Mesothelial cell of epicardium (in vitro differentiated cells): ENCODE measurements at regions not wholly inside any gene's neighbourhood (a gene's known extent, or its start where the extent isn't known, plus 50 kb on each side); places are given as distances from the start of the nearest gene placed in this dataset.

Source experiments
- DNase-seq, 2 experiments: peaks; one replicate each; pipeline ENCODE4 v3.0.0; 2021; ENCODE audit warnings: low spot score in 2 of 2; ENCODE audit not compliant: unreplicated experiment in 2 of 2
- H3K27ac Mint-ChIP-seq: 2 replicates; pipeline ENCODE4 v1.8.0; 2021; ENCODE audit warnings: mixed read lengths
- H3K27me3 Mint-ChIP-seq: 2 replicates; pipeline ENCODE4 v1.8.0; 2021; ENCODE audit warnings: low read depth, mixed read lengths
- H3K36me3 Mint-ChIP-seq: 2 replicates; pipeline ENCODE4 v1.8.0; 2021; ENCODE audit warnings: mixed read lengths
- H3K4me1 Mint-ChIP-seq: 2 replicates; pipeline ENCODE4 v1.8.0; 2021; ENCODE audit warnings: mixed read lengths
- H3K4me3 Mint-ChIP-seq: 2 replicates; pipeline ENCODE4 v1.8.0; 2021; ENCODE audit warnings: mild to moderate bottlenecking, moderate library complexity, mixed read lengths
- H3K9me3 Mint-ChIP-seq: 2 replicates; pipeline ENCODE4 v1.8.0; 2021; ENCODE audit warnings: mixed read lengths
- TF ChIP-seq, protein P1 (sequence below): fragments of 200-600 bp; sonication (generic); IDR thresholded peaks from one replicate; pipeline ENCODE4 v1.5.0; 2021; ENCODE audit warnings: antibody characterized with exemption; ENCODE audit not compliant: unreplicated experiment

DNA sequence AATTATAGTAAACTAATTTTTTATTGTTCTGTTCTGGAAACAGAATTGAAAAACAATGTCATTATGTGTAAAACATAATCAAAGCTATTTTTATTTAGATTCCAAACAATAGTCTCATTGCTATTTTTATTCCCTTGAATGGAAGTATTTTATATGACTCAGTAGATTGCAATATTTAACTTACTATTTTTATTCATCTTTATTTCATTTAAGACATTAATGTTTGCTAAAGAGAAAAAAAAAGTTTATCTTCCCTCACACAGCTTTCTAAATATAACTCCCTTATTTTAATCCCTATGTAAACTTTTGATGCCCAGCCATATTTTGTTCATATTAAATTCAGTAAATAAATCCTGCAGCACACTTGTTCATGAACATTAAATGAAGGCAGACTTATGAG is 622.4 kb downstream of the SLC6A15 start:
- Mint-ChIP-seq H3K4me3 (no peak overlapping the region), H3K27me3 (no peaks in the 10 kb centered on the region), H3K4me1 (peaks cover 24% of the 10 kb centered on the region), H3K9me3 (no peaks in the 10 kb centered on the region), H3K36me3 (no peaks in the 10 kb centered on the region), H3K27ac (no peak overlapping the region)
- TF ChIP-seq, protein P1, sequence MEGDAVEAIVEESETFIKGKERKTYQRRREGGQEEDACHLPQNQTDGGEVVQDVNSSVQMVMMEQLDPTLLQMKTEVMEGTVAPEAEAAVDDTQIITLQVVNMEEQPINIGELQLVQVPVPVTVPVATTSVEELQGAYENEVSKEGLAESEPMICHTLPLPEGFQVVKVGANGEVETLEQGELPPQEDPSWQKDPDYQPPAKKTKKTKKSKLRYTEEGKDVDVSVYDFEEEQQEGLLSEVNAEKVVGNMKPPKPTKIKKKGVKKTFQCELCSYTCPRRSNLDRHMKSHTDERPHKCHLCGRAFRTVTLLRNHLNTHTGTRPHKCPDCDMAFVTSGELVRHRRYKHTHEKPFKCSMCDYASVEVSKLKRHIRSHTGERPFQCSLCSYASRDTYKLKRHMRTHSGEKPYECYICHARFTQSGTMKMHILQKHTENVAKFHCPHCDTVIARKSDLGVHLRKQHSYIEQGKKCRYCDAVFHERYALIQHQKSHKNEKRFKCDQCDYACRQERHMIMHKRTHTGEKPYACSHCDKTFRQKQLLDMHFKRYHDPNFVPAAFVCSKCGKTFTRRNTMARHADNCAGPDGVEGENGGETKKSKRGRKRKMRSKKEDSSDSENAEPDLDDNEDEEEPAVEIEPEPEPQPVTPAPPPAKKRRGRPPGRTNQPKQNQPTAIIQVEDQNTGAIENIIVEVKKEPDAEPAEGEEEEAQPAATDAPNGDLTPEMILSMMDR: no peak
- DNase-seq: no peak

DNA sequence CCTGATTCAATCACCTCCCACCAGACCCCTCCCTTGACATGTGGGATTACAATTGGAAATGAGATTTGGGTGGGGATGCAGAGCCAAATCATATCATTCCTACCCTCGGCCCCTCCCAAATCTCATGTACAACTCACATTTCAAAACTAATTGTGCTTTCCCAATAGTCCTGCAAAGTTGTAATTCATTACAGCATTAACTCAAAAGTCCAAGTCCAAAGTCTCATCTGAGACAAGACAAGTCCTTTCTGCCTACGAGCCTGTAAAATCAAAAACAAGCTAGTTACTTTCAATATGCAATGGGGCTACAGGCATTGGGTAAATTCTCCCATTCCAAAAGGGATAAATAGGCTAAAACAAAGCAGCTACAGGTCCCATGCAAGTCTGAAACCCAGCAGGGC is 634.6 kb downstream of the SLC6A15 start:
- Mint-ChIP-seq H3K4me3 (no peak overlapping the region), H3K27ac (no peak overlapping the region), H3K9me3 (peaks cover 10% of the 10 kb centered on the region), H3K36me3 (peaks cover 2% of the 10 kb centered on the region), H3K27me3 (no peaks in the 10 kb centered on the region), H3K4me1 (peaks cover 6% of the 10 kb centered on the region)
- TF ChIP-seq, protein P1: no peak
- no peak for DNase-seq

DNA sequence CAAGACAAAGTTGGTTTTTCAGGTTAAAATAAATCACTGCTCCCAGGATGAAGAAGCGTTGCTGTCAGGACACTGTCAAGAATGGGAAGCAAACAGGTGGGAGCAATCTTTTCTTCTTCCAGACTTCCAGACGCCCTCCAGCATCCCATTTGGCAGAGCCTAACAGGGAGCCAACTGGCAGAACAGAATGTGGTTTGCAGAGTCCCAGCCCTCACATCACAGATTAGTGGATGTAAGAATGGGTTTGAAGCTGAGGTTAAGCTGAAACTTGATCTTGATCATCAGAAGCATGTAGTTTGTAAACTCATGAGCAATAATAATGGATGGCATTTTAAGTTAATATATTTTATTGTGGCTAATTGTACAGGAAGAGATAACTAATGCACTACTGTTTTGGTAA is 636.4 kb downstream of the SLC6A15 start:
- Mint-ChIP-seq H3K9me3 (peaks cover 15% of the 10 kb centered on the region), H3K4me3 (no peak overlapping the region), H3K36me3 (peaks cover 2% of the 10 kb centered on the region), H3K27ac (no peak overlapping the region), H3K4me1 (peaks cover 8% of the 10 kb centered on the region), H3K27me3 (no peaks in the 10 kb centered on the region)
- TF ChIP-seq, protein P1: no peak
- DNase-seq: no peak

DNA sequence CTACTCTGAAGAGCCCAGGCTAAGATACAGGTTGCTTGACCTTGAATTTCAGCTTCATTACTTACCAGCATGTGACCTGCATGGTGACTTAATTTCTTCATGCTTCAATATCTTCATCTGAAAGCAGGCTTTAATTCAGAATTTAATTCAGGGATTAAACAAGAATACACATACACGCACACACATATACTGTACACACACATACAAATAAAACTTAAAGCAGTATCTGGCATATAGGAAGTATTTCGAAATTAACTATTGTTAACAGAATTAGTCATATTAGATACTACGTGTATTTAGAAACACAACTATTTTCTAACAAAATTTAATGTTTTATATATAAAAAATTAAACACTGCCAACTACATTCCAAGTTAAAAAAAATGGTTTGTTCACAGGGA is 640.3 kb downstream of the SLC6A15 start:
- Mint-ChIP-seq H3K27ac (no peak overlapping the region), H3K9me3 (peaks cover 12% of the 10 kb centered on the region), H3K4me1 (peaks cover 13% of the 10 kb centered on the region), H3K36me3 (no peaks in the 10 kb centered on the region), H3K27me3 (no peaks in the 10 kb centered on the region), H3K4me3 (no peak overlapping the region)
- TF ChIP-seq, protein P1: no peak
- DNase-seq: no peak

DNA sequence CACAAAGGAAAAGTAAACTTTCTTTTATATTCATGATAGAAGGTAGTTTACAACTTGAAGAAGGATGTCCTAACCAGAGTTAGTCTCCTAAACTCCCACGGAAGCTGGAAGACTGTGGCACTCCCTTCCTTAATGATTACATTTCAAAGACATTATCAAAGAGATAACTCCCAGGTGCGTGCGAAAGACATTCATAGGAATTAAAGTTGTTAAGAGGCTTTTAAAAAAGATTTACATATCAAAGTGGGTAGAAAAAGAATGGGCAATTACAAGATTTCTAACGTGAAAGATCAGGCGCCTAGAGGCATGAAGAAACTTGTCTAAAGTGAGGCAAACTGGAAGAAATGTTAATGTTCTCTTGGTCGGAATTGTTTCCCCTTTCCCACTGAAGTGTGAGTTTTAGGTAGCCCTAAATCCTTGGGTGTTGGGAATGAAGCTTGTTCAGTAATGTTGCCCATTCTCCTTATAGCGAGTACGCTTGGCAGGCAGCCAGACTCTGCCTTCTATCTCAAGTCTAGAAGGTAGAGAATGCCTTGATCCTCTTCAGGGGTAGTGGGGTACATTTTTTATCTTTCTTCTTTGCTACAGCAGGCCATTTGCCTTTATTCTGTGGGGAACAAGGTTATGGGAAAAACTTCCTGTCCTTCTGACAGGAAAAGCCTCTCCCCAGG is 642.0 kb downstream of the SLC6A15 start:
- H3K4me3 Mint-ChIP-seq: no peak overlapping the region

More for the DNA sequence above, 642.0 kb downstream of the SLC6A15 start:
- peaks cover 7% of the 10 kb centered on the region for H3K4me1 Mint-ChIP-seq
- DNase-seq: no peak
- peaks cover 12% of the 10 kb centered on the region for H3K9me3 Mint-ChIP-seq
- H3K36me3 Mint-ChIP-seq: no peaks in the 10 kb centered on the region
- H3K27ac Mint-ChIP-seq: no peak overlapping the region
- no peaks in the 10 kb centered on the region for H3K27me3 Mint-ChIP-seq
- TF ChIP-seq, protein P1: no peak
